PC-3 (cell line): ENCODE measurements at regions not wholly inside any gene's neighbourhood (a gene's known extent, or its start where the extent isn't known, plus 50 kb on each side); places are given as distances from the start of the nearest gene placed in this dataset.

Experiments used
- ATAC-seq: fragments of 200-7000 bp; cut with Tn5 transposase; 2 replicates; pipeline ENCODE4 v1.9.1; 2020; ENCODE audit warnings: mild to moderate bottlenecking, moderate library complexity
- BruUV-seq: library from RNA; stranded (reverse); fragments of 400-500 nt; replicated peaks from 2 replicates; lab custom pipeline; 2021; lab: Mats Ljungman, UMichigan
- CTCF ChIA-PET: fragments of 300-600 bp; sonication (Branson Sonifier 250); formaldehyde crosslinking; loops from one replicate; lab custom pipeline; 2022; ENCODE audit warnings: antibody characterized with exemption; lab: Charles Lee
- POLR2A ChIA-PET: fragments of 300-600 bp; sonication (Branson Sonifier 250); formaldehyde crosslinking; loops from one replicate; lab custom pipeline; 2022; ENCODE audit warnings: antibody characterized with exemption; ENCODE audit not compliant: unreplicated experiment; lab: Charles Lee
- DNase-seq: peaks from one replicate; pipeline ENCODE4 v3.0.0-alpha.2; 2015
- H2AFZ ChIP-seq: fragments of 300-600 bp; sonication (generic); 2 replicates; pipeline ENCODE4 v1.6.0; 2016; ENCODE audit warnings: antibody characterized with exemption, low read length
- H3F3A ChIP-seq: fragments of 300-600 bp; sonication (generic); one replicate; pipeline ENCODE4 v1.6.0; 2017; ENCODE audit warnings: antibody characterized with exemption, low read length, control low read depth, mild to moderate bottlenecking; ENCODE audit not compliant: unreplicated experiment
- H3K27ac ChIP-seq: fragments of 300-600 bp; sonication (generic); 2 replicates; pipeline ENCODE4 v1.5.1; 2016; ENCODE audit warnings: mild to moderate bottlenecking, low read length
- H3K27me3 ChIP-seq: fragments of 300-600 bp; sonication (generic); 2 replicates; pipeline ENCODE4 v1.6.1; 2016; ENCODE audit warnings: low read length, mixed read lengths
- H3K36me3 ChIP-seq: fragments of 300-600 bp; sonication (generic); 2 replicates; pipeline ENCODE4 v1.6.1; 2016; ENCODE audit warnings: low read depth, mixed run types, low read length, mixed read lengths
- H3K4me1 ChIP-seq: fragments of 300-600 bp; sonication (generic); 2 replicates; pipeline ENCODE4 v1.5.1; 2016; ENCODE audit warnings: low read length; ENCODE audit not compliant: insufficient read depth
- H3K4me2 ChIP-seq: fragments of 300-600 bp; sonication (generic); 2 replicates; pipeline ENCODE4 v1.6.0; 2016; ENCODE audit warnings: low read length
- H3K4me3 ChIP-seq: fragments of 300-600 bp; sonication (generic); 2 replicates; pipeline ENCODE4 v1.5.1; 2016; ENCODE audit warnings: mild to moderate bottlenecking, low read length, mixed read lengths
- H3K79me2 ChIP-seq: fragments of 300-600 bp; sonication (generic); 2 replicates; pipeline ENCODE4 v1.6.1; 2017; ENCODE audit warnings: low read length, mixed read lengths
- H3K9ac ChIP-seq: fragments of 300-600 bp; sonication (generic); 2 replicates; pipeline ENCODE4 v1.6.0; 2016; ENCODE audit warnings: mild to moderate bottlenecking, low read length
- H3K9me2 ChIP-seq: fragments of 300-600 bp; sonication (generic); replicated peaks from 2 replicates; pipeline ENCODE4 v1.6.1; 2016; ENCODE audit warnings: mixed run types, low read length, mixed read lengths
- H3K9me3 ChIP-seq: fragments of 300-600 bp; sonication (generic); 2 replicates; pipeline ENCODE4 v1.6.1; 2016; ENCODE audit warnings: low read length, mixed read lengths
- H4K20me1 ChIP-seq: fragments of 300-600 bp; sonication (generic); 2 replicates; pipeline ENCODE4 v1.6.1; 2016; ENCODE audit warnings: low read length, mixed read lengths
- CTCF ChIP-seq: fragments of 300-600 bp; sonication (generic); conservative IDR thresholded peaks from 2 replicates; pipeline ENCODE4 v1.5.1; 2017; ENCODE audit warnings: antibody characterized with exemption, low read depth, mild to moderate bottlenecking, low read length
- EZH2 ChIP-seq: fragments of 300-600 bp; sonication (generic); IDR thresholded peaks from one replicate; pipeline ENCODE4 v1.6.1; 2017; ENCODE audit warnings: antibody characterized with exemption, mild to moderate bottlenecking, low read length; ENCODE audit not compliant: unreplicated experiment
- EZH2phosphoT487 ChIP-seq: fragments of 300-600 bp; sonication (generic); IDR thresholded peaks from 2 replicates; pipeline ENCODE4 v1.6.1; 2018; ENCODE audit warnings: mild to moderate bottlenecking, antibody characterized with exemption, low read length, borderline replicate concordance
- intact Hi-C: fragments of 100-400 bp; cut with micrococcal nuclease; formaldehyde crosslinking; loops from 2 replicates; pipeline ENCODE4 v1.9.0; 2023

- ChIA-PET POLR2A (no interaction called here), CTCF (no interaction called here)
- Histone ChIP-seq H3K9ac (no peak overlapping the region), H3K27ac (no peak overlapping the region), H3K4me2 (no peak overlapping the region), H3K27me3 (no peaks in the 10 kb centered on the region), H4K20me1 (no peaks in the 10 kb centered on the region), H3K36me3 (no peaks in the 10 kb centered on the region), H3K4me1 (no peaks in the 10 kb centered on the region), H3K4me3 (no peak overlapping the region), H2AFZ (no peak overlapping the region), H3F3A (no peaks in the 10 kb centered on the region), H3K9me3 (no peaks in the 10 kb centered on the region), H3K79me2 (no peaks in the 10 kb centered on the region), H3K9me2 (no peaks in the 10 kb centered on the region)
- no peak for TF ChIP-seq EZH2
- no peak for TF ChIP-seq CTCF
- no peak for TF ChIP-seq EZH2phosphoT487
- ATAC-seq (no peak), DNase-seq (no peak)
- intact Hi-C loops = no loop called here
- no TSS peak for BruUV-seq
Observed at GRCh38 chr19:28153123-28153522, 1059.8 kb downstream of the UQCRFS1 start.

GRCh38 chr19:28152195-28152594 lies 1060.8 kb downstream of the UQCRFS1 start:
- ATAC-seq (no peak), DNase-seq (no peak)
- no peaks in the 10 kb centered on the region for H4K20me1 ChIP-seq
- no peaks in the 10 kb centered on the region for H3K9me3 ChIP-seq
- no peak overlapping the region for H2AFZ ChIP-seq
- intact Hi-C loops = no loop called here
- H3K27me3 ChIP-seq = no peaks in the 10 kb centered on the region
- H3K9ac ChIP-seq = no peak overlapping the region
- H3K79me2 ChIP-seq = no peaks in the 10 kb centered on the region
- H3F3A ChIP-seq = no peaks in the 10 kb centered on the region
- H3K4me3 ChIP-seq = no peak overlapping the region
- H3K4me1 ChIP-seq = no peaks in the 10 kb centered on the region
- no TSS peak for BruUV-seq
- TF ChIP-seq EZH2phosphoT487 (no peak), CTCF (no peak), EZH2 (no peak)
- no peaks in the 10 kb centered on the region for H3K36me3 ChIP-seq
- no peak overlapping the region for H3K4me2 ChIP-seq
- no peak overlapping the region for H3K27ac ChIP-seq
- no peaks in the 10 kb centered on the region for H3K9me2 ChIP-seq
- POLR2A ChIA-PET = no interaction called here
- CTCF ChIA-PET = no interaction called here

GRCh38 chr19:28150129-28150528 lies 1062.8 kb downstream of the UQCRFS1 start:
- CTCF ChIA-PET = no interaction called here

More at GRCh38 chr19:28150129-28150528, 1062.8 kb downstream of the UQCRFS1 start:
- no peak overlapping the region for H3K27ac ChIP-seq
- no peaks in the 10 kb centered on the region for H3K27me3 ChIP-seq
- no peak for DNase-seq
- no peak overlapping the region for H3K4me2 ChIP-seq
- H3K9ac ChIP-seq = no peak overlapping the region
- TF ChIP-seq CTCF (no peak), EZH2 (no peak), EZH2phosphoT487 (no peak)
- no peaks in the 10 kb centered on the region for H3K36me3 ChIP-seq
- H4K20me1 ChIP-seq = no peaks in the 10 kb centered on the region
- H3K9me3 ChIP-seq = no peaks in the 10 kb centered on the region
- BruUV-seq = no TSS peak
- intact Hi-C loops = no loop called here
- POLR2A ChIA-PET = no interaction called here
- H3K4me1 ChIP-seq = no peaks in the 10 kb centered on the region
- no peaks in the 10 kb centered on the region for H3K79me2 ChIP-seq
- H3K9me2 ChIP-seq = no peaks in the 10 kb centered on the region
- H3K4me3 ChIP-seq = no peak overlapping the region
- no peak for ATAC-seq
- H2AFZ ChIP-seq = no peak overlapping the region
- H3F3A ChIP-seq = no peaks in the 10 kb centered on the region
